Cardiac muscle cell (in vitro differentiated cells and primary cell): ENCODE measurements at regions not wholly inside any gene's neighbourhood (a gene's known extent, or its start where the extent isn't known, plus 50 kb on each side); places are given as distances from the start of the nearest gene placed in this dataset.

Source experiments
- DNase-seq, 2 donors: peaks; one replicate each; pipeline versions ENCODE4 v3.0.0 to v3.0.0-alpha.2; 2010 to 2017; ENCODE audit warnings: low read depth in 1 of 2, low spot score in 1 of 2
- H3K27ac ChIP-seq: fragments of 200-600 bp; sonication (generic); 2 replicates; pipeline ENCODE4 v1.5.1; 2016
- H3K27me3 ChIP-seq: fragments of 200-600 bp; sonication (generic); 2 replicates; pipeline ENCODE4 v1.6.0; 2016; ENCODE audit warnings: control low read depth
- H3K36me3 ChIP-seq: fragments of 200-600 bp; sonication (generic); 2 replicates; pipeline ENCODE4 v1.5.1; 2016; ENCODE audit warnings: control low read depth
- H3K4me1 ChIP-seq: fragments of 200-600 bp; sonication (generic); 2 replicates; pipeline ENCODE4 v1.8.1; 2017; ENCODE audit warnings: low read depth, mild to moderate bottlenecking, mixed run types
- H3K4me3 ChIP-seq: fragments of 200-600 bp; sonication (generic); 2 replicates; pipeline ENCODE4 v1.5.1; 2016; ENCODE audit warnings: mild to moderate bottlenecking
- H3K9me3 ChIP-seq: fragments of 200-600 bp; sonication (generic); 2 replicates; pipeline ENCODE4 v1.5.1; 2017; ENCODE audit warnings: low read depth, mild to moderate bottlenecking, control low read depth
- CTCF ChIP-seq: IDR thresholded peaks from 2 replicates; pipeline ENCODE4 v1.5.1; 2012; ENCODE audit warnings: low read depth, mild to moderate bottlenecking, low read length

GRCh38 chr4:42715807-42716482, 59.0 kb upstream of the ATP8A1 start:
- Histone ChIP-seq H3K9me3 (no peaks in the 10 kb centered on the region), H3K4me1 (no peaks in the 10 kb centered on the region), H3K36me3 (no peaks in the 10 kb centered on the region), H3K4me3 (no peak overlapping the region), H3K27me3 (no peaks in the 10 kb centered on the region), H3K27ac (no peak overlapping the region)
- no peak for DNase-seq
- TF ChIP-seq CTCF = no peak

GRCh38 chr4:42713391-42713790, 56.5 kb upstream of the ATP8A1 start:
- Histone ChIP-seq H3K27ac (no peak overlapping the region), H3K27me3 (no peaks in the 10 kb centered on the region), H3K36me3 (no peaks in the 10 kb centered on the region), H3K4me1 (no peaks in the 10 kb centered on the region), H3K4me3 (no peak overlapping the region), H3K9me3 (no peaks in the 10 kb centered on the region)
- TF ChIP-seq CTCF = no peak
- DNase-seq = no peak

- no peak overlapping the region for H3K27ac ChIP-seq
- H3K4me3 ChIP-seq = no peak overlapping the region
- H3K36me3 ChIP-seq = no peaks in the 10 kb centered on the region
- no peak for DNase-seq
- H3K4me1 ChIP-seq = no peaks in the 10 kb centered on the region
- H3K9me3 ChIP-seq = no peaks in the 10 kb centered on the region
- no peak for TF ChIP-seq CTCF
- no peaks in the 10 kb centered on the region for H3K27me3 ChIP-seq
These were observed 55.9 kb upstream of the ATP8A1 start for GRCh38 chr4:42712854-42713253.

GRCh38 chr4:42711496-42711895, 54.6 kb upstream of the ATP8A1 start:
- DNase-seq = no peak
- Histone ChIP-seq H3K4me3 (no peak overlapping the region), H3K9me3 (no peaks in the 10 kb centered on the region), H3K27ac (no peak overlapping the region), H3K4me1 (no peaks in the 10 kb centered on the region), H3K27me3 (no peaks in the 10 kb centered on the region), H3K36me3 (no peaks in the 10 kb centered on the region)
- TF ChIP-seq CTCF = no peak

- Histone ChIP-seq H3K36me3 (no peaks in the 10 kb centered on the region), H3K4me3 (no peak overlapping the region), H3K9me3 (no peaks in the 10 kb centered on the region), H3K27ac (no peak overlapping the region), H3K4me1 (no peaks in the 10 kb centered on the region), H3K27me3 (no peaks in the 10 kb centered on the region)
- TF ChIP-seq CTCF = no peak
- no peak for DNase-seq
These were observed 53.9 kb upstream of the ATP8A1 start for GRCh38 chr4:42710761-42711160.

- no peaks in the 10 kb centered on the region for H3K9me3 ChIP-seq
- no peak for TF ChIP-seq CTCF
- H3K4me1 ChIP-seq = no peaks in the 10 kb centered on the region
- DNase-seq = no peak
- no peaks in the 10 kb centered on the region for H3K36me3 ChIP-seq
- H3K4me3 ChIP-seq = no peak overlapping the region
- H3K27ac ChIP-seq = no peak overlapping the region
- no peaks in the 10 kb centered on the region for H3K27me3 ChIP-seq
These were observed 53.4 kb upstream of the ATP8A1 start for GRCh38 chr4:42710329-42710728.
